GM19468 (cell line): ENCODE measurements at regions not wholly inside any gene's neighbourhood (a gene's known extent, or its start where the extent isn't known, plus 50 kb on each side); places are given as distances from the start of the nearest gene placed in this dataset.
"Not testable (repeated sequence)": the region's sequence is repeated elsewhere in the genome, so short reads cannot be mapped to it uniquely, and the experiment has no call there.

Experiments
- ATAC-seq: cut with Tn5 transposase; IDR thresholded peaks from one replicate; pipeline ENCODE4 v1.9.1; 2021; ENCODE audit warnings: mild to moderate bottlenecking, moderate library complexity, moderate number of reproducible peaks; ENCODE audit not compliant: unreplicated experiment; ENCODE audit errors: extremely low read depth

- no peak for ATAC-seq
Observed at GRCh38 chr1:60694980-60695379, 387.4 kb upstream of the NFIA start.

DNA sequence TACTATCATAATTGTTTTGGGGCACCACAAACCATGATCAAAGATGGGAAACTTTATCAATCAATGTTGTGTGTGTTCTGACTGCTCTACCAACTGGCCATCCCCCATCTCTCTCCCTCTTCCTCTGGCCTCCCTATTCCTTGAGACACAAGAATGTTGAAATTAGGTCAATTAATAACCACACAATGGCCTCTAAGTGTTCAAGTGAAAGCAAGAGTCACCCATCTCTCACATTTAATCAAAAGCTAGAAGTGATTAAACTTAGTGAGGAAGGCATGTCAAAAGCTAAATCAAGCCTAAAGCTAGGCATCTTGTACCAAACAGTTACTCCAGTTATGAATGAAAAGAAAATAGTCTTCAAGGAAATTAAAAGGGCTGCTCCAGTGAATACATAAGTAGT lies 390.3 kb upstream of the NFIA start:
- no peak for ATAC-seq

DNA sequence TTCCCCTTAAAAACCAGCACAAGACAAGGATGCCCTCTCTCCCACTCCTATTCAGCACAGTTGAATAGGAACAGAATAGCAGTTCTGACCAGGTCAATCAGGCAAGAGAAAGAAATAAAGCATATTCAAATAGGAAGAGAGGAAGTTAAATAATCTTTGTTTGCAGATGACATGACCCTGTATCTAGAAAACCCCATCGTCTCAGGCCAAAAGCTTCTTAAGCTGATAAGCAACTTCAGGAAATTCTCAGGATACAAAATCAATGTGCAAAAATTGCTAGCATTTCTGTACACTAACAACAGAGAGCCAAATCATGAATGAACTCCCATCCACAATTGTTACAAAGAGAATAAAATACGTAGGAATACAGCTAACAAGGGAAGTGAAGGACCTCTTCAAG lies 394.1 kb upstream of the NFIA start:
- ATAC-seq: not testable (repeated sequence)

DNA sequence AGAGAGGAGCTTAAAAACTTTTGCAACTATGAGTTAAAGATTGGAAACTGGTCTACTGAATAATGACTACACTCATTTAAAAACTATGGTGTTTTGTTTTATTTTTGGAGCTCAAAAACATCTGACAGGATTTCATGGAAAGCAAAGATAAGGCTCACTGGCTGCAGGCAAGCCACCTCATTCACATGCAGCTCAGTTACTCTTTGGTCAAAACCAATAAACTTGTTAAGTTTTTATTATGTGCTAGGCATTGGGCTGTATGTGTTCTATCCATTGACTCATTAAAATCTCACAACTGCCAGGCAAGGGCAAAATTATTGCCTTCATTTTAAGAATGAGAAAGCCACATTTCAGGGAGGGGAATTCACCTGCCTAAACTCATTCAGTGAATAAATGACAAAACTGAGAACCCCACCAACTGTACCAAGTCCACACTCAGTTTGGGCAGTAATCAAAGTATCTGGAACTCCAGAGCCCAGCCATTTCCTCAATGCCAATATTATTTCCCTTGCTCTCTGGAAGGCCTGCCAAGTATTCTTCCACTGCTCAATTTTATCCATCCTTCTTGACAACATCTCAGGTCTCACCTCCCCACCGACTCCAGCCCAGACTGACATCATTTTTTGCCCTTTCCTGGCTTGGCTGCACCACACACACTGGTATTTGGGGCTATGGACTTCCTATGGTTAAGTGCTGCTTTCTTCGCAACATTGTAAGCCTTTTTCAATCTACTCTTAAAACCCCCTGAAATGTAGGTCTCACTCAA lies 401.1 kb upstream of the NFIA start:
- ATAC-seq: no peak

DNA sequence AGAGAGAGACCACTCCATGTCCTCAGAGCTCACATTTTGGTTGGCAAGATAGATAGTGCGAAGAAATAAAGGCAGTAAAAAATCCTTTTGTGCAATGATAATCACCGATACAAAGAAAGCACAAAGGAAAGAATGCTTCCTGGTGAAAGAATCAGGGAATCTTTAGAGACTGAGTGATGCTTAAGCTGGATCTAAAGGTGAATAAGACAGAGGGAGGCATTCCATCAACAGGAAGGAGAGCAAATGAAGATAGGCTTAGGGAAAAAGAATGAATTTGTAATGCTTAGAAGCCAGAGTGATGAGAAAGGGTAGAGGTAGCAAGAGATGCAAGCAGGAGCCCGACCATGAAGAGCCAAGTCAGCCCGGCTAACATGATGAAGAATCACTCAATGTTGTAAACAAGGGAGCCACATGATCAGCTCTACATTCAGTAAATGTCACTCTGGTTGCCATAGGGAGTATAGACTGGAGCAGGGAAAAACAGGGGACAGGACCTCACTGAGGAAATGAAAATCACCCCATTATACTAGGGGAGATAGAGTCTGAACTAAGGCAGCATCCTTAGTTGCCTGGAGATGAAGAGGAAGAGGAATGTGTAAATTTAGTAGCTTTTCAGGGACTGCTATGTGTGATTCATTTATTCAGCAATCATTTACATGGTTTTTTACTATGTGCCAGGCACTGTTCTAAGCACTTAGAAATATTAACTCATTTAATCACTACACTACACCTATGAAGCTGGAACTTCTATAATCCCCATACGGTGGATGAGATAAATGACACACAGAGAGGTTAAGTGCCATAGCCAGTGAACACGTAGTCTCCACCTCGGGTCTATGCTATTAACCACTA lies 402.6 kb upstream of the NFIA start:
- ATAC-seq: no peak

GRCh38 chr1:60678802-60679201 lies 403.6 kb upstream of the NFIA start:
- no peak for ATAC-seq

- no peak for ATAC-seq
Observed at GRCh38 chr1:60678391-60678790, 404.0 kb upstream of the NFIA start.

DNA sequence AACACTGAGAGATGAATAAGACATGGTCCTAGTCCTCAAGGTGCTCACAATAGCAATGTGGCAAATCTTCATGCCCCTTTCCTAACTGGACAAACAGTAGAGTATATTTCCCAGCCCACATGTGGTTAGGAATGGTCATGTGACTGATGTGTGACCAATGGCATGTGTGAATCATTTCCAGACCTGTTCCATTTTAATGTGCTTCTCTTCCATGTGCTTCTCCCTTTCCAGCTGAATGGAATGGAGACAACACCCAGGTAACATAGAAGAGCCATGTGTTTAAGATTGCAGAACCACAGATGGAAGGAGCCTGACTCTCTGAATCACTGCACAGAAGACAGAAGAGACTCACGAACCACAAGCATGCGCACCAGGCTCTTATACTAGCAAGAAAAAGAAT lies 409.9 kb upstream of the NFIA start:
- ATAC-seq: no peak

DNA sequence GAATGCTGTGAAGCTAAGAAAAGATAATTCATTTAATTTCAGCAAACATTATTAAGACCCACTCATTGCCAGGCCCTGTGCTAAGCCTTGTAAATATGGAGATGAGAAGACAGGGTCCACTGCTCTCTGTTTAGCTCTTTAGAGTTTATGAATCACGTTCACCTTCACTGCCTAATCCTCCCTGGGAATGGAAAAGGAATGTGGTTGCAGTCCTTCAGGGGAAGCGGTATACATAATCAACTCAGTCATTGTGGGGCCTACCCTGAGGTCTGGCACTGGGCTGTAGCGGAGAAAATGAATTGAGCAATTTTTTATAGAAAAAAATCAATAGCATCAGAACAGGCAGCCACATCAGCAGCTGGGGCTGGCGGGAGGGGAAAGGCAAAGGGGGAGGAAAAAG lies 412.1 kb upstream of the NFIA start:
- ATAC-seq: no peak

- no peak for ATAC-seq
Observed at GRCh38 chr1:60668585-60668984, 413.8 kb upstream of the NFIA start.

DNA sequence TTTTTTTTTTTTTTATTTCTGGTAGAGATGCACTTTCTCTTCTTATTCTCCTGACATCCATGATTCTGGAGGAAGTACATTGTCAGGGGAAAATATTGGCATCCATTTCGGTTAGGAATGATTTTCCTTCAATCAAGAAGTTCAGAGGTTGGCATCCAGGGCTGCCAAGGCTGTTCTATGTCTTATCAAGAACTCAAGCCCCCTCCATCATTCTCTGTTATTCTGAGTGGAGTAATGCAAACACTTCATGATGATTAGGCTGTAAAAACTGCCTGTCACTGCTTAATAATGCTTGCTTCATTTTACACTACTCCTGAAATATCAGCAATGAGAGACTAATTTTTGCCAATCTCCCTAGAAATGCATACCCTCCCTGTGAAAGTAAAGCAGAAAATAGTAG lies 417.1 kb upstream of the NFIA start:
- no peak for ATAC-seq

- ATAC-seq: no peak
Observed at GRCh38 chr1:60664086-60664625, 418.2 kb upstream of the NFIA start.

DNA sequence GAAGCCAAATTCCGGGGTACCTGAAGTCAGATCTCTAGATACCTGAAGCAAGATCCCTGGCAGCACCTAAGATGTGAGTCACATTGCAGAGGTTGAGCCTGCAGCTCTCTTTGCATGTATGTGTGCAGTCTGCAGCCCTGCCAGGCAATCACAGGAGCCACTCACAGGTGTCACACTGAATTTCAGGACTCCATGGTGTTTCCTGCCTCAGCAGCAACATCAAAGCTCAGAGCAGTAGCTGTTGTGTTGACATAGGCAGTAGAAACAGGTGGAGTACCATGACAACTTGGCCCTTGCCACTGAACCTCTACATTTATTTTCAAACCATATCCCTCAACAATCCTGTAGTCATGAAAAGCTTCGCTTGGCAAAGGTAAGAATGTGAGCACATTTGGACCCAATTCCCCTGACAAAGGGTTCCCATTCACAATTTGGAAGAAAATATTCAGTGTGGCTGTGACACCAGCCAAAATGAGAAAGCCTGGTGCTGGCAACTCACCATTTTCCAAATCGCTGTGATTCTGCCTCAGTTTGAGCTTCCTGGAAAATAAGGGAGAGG lies 419.8 kb upstream of the NFIA start:
- ATAC-seq: no peak

DNA sequence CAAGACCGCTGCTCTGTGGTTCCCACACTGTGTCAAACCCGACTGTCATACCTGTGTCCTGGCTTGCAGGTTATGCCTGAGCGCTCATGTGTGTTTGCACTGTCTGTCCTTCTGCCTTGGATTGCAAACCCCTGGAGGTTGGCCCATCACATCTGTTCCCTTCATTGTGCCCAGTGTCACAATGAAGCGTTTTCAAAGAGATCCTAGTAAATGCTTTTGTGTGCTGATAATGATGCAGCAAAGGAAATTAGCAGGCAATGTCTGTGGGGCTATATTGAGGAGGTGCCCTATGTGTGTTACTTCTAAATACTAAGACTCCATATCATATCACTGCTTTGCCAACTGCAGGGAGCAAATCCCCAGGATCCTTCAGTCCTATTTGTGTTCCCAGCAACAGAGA lies 424.4 kb upstream of the NFIA start:
- ATAC-seq: no peak

DNA sequence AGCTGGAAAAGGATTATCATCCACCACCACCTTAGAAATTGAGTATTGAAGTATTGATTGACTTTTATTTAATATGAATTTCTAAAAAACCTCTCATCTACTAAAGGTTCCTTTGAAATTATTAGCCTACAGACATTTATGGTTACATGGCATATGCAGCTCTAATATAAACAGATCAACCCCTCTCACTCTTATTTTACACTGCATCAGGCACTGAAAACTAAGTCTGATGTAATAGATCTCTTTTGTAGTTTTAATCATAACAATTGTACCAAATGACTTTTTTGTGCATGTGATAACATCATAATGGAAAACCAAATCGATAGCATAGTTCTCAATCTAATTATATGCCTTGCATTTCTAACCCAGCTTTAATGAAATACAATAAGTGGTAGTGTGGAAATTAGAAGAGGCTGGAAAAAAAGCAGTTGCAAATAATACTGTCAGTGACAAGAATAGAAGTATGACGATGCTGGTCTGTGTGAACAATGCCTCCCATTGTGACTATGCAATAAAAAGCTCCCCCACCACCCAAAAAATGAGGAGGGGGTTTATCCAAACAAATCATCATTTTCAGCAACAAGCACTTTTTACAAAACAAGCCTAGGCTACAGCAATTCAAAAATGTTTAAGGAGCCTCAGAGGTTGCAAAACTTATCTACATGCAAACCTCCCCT lies 426.5 kb upstream of the NFIA start:
- ATAC-seq: no peak

DNA sequence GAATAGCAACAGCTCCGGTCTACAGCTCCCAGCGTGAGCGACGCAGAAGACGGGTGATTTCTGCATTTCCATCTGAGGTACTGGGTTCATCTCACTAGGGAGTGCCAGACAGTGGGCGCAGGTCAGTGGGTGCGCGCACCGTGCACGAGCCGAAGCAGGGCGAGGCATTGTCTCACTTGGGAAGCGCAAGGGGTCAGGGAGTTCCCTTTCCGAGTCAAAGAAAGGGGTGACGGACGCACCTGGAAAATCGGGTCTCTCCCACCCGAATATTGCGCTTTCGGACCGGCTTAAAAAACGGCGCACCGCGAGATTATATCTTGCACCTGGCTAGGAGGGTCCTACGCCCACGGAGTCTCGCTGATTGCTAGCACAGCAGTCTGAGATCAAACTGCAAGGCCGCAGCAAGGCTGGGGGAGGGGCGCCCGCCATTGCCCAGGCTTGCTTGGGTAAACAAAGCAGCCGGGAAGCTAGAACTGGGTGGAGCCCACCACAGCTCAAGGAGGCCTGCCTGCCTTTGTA lies 442.3 kb upstream of the NFIA start:
- not testable (repeated sequence) for ATAC-seq

DNA sequence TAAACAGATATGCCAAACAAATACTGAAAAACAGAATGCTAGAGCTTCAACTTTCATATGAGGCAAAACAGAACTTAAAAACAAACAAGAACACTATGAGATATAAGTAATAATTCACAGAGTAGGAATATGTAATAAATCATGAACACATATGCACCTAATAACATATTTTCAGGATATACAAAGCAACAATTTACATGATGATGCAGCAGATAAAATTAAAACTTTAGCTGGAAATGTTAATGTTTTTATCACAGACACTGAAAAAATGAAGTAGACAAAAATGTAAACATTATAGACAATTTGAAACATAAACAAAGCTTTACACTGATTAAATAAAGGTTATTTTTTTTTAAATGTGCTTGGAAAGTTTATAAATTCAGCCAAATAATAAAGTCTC lies 443.1 kb upstream of the NFIA start:
- no peak for ATAC-seq

- ATAC-seq: no peak
Observed at GRCh38 chr1:60637651-60638050, 444.7 kb upstream of the NFIA start.

DNA sequence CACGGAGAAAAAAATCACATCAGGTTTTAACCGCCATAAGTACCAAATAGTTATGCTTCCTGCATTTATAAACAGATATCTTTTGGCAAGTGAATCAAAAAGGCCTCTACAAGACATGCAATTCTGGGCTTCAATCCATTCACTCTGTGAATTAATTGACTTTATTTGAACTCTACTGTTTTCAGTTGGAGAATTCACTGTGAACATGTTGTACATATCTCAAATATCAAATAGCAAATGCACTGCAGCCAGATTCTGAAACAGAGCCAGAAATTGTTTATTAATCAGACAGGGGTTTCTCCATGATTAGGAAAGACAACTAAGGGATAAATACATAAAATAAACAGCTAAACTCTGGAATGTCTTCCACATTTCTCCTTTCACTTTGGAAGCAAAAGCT lies 445.4 kb upstream of the NFIA start:
- no peak for ATAC-seq

DNA sequence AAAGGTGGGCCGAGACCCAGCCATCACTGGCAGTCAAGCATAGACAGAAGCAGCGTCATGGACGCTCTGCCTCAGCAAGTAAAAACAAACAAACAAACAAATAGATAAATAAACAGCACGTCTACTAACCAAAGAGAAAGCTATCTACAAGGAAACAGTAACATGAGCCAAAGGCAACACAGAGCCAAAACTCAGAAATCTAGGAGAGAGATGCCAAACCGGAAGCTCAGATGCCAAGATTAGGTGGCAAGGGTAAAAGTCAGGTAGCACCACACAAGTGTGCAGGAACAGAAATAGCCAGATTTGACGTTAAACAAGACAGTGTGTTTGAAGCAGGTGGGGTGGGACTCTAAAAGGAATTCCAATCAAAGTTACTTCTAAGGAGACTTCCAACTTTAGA lies 448.3 kb upstream of the NFIA start:
- ATAC-seq: no peak
